ENCODE measurements at regions not wholly inside any gene's neighbourhood (a gene's known extent, or its start where the extent isn't known, plus 50 kb on each side); places are given as distances from the start of the nearest gene placed in this dataset.
A peak's percentile ranks its signal among the peaks of the same experiment; 100 is the strongest.

GRCh38 chr2:52452201-52452600 is 1315.4 kb upstream of the CHAC2 start:
- Histone ChIP-seq H3K36me3 (no peaks in the 10 kb centered on the region), H3K27ac (no peak overlapping the region), H3K9me3 (no peaks in the 10 kb centered on the region), H3K4me3 (no peak overlapping the region), H3K27me3 (no peaks in the 10 kb centered on the region), H3K4me1 (no peaks in the 10 kb centered on the region)
- DNase-seq (no peak), ATAC-seq (ENCODE audit: low FRiP score in 2 of 2) (no peak)
- TF ChIP-seq EP300 (IDR thresholded peaks at IDR 0.05) = no peak
- no peak for TF ChIP-seq POLR2A (IDR thresholded peaks at IDR 0.05)
- TF ChIP-seq POLR2AphosphoS5 (IDR thresholded peaks at IDR 0.05) = no peak
- no peak for TF ChIP-seq CTCF (IDR thresholded peaks at IDR 0.05)
- WGBS, 2 donors = 89 to 91% methylated on average over 4 of the region's 4 CpGs

GRCh38 chr2:52445686-52446085 is 1321.9 kb upstream of the CHAC2 start:
- no peak for TF ChIP-seq POLR2AphosphoS5 (IDR thresholded peaks at IDR 0.05)
- TF ChIP-seq CTCF (IDR thresholded peaks at IDR 0.05) = no peak
- no peak for TF ChIP-seq POLR2A (IDR thresholded peaks at IDR 0.05)
- TF ChIP-seq EP300 (IDR thresholded peaks at IDR 0.05) = no peak
- H3K27ac ChIP-seq = no peak overlapping the region

GRCh38 chr2:52431352-52431760 is 1336.2 kb upstream of the CHAC2 start:
- WGBS, 2 donors = 85 to 90% methylated on average over 7 to 12 of the region's 12 CpGs
- Histone ChIP-seq H3K4me3 (no peak overlapping the region), H3K4me1 (no peaks in the 10 kb centered on the region), H3K9me3 (no peaks in the 10 kb centered on the region), H3K36me3 (no peaks in the 10 kb centered on the region), H3K27ac (no peak overlapping the region), H3K27me3 (no peaks in the 10 kb centered on the region)
- TF ChIP-seq EP300 (IDR thresholded peaks at IDR 0.05) (no peak), POLR2AphosphoS5 (IDR thresholded peaks at IDR 0.05) (no peak), POLR2A (IDR thresholded peaks at IDR 0.05) (no peak), CTCF (IDR thresholded peaks at IDR 0.05) (no peak)
- peak in 1 of 2 donors; percentile 20 for DNase-seq
- peak in 1 of 2 donors; percentile 62 for ATAC-seq (ENCODE audit: low FRiP score in 2 of 2)

More at GRCh38 chr2:52445686-52446085, 1321.9 kb upstream of the CHAC2 start:
- Histone ChIP-seq H3K4me1 (no peaks in the 10 kb centered on the region), H3K27me3 (no peaks in the 10 kb centered on the region), H3K9me3 (no peaks in the 10 kb centered on the region), H3K4me3 (no peak overlapping the region), H3K36me3 (no peaks in the 10 kb centered on the region)
- DNase-seq (no peak), ATAC-seq (ENCODE audit: low FRiP score in 2 of 2) (no peak)

- ATAC-seq (ENCODE audit: low FRiP score in 2 of 2) = no peak
Measured at GRCh38 chr2:52429740-52430139, 1337.9 kb upstream of the CHAC2 start.

More at GRCh38 chr2:52429740-52430139, 1337.9 kb upstream of the CHAC2 start:
- Histone ChIP-seq H3K9me3 (no peaks in the 10 kb centered on the region), H3K27ac (no peak overlapping the region), H3K4me1 (no peaks in the 10 kb centered on the region), H3K27me3 (no peaks in the 10 kb centered on the region), H3K4me3 (no peak overlapping the region), H3K36me3 (no peaks in the 10 kb centered on the region)
- no peak for DNase-seq
- WGBS, 2 donors = 35 to 48% methylated on average over 3 of the region's 3 CpGs
- TF ChIP-seq POLR2A (IDR thresholded peaks at IDR 0.05) (no peak), EP300 (IDR thresholded peaks at IDR 0.05) (no peak), CTCF (IDR thresholded peaks at IDR 0.05) (no peak), POLR2AphosphoS5 (IDR thresholded peaks at IDR 0.05) (no peak)
